Vagina (tissue), 2 donors: ENCODE measurements at regions not wholly inside any gene's neighbourhood (a gene's known extent, or its start where the extent isn't known, plus 50 kb on each side); places are given as distances from the start of the nearest gene placed in this dataset.

Experiments
- POLR2A ChIP-seq, 2 donors: fragments of 450-650 bp; IDR thresholded peaks; one replicate each; pipeline ENCODE4 v1.6.1; 2017; ENCODE audit warnings: antibody characterized with exemption in 2 of 2, mild to moderate bottlenecking in 2 of 2, moderate library complexity in 2 of 2
- POLR2AphosphoS5 ChIP-seq, 2 donors: sonication (generic); formaldehyde crosslinking; IDR thresholded peaks; one replicate each; pipeline ENCODE4 v1.9.0; 2017; ENCODE audit warnings: antibody characterized with exemption in 2 of 2, mild to moderate bottlenecking in 2 of 2, low read depth in 1 of 2; ENCODE audit not compliant: insufficient read depth in 1 of 2
- TF ChIP-seq, protein P1 (sequence below), 3 experiments: fragments of 450-650 bp in 2 of 3; fragments of 200-600 bp in 1 of 3; sonication (generic) in 1 of 3; IDR thresholded peaks; one replicate each; pipeline ENCODE4 v1.5.1; 2017 to 2019; ENCODE audit warnings: antibody characterized with exemption in 3 of 3, mild to moderate bottlenecking in 2 of 3, moderate library complexity in 2 of 3

- TF ChIP-seq, protein P1, sequence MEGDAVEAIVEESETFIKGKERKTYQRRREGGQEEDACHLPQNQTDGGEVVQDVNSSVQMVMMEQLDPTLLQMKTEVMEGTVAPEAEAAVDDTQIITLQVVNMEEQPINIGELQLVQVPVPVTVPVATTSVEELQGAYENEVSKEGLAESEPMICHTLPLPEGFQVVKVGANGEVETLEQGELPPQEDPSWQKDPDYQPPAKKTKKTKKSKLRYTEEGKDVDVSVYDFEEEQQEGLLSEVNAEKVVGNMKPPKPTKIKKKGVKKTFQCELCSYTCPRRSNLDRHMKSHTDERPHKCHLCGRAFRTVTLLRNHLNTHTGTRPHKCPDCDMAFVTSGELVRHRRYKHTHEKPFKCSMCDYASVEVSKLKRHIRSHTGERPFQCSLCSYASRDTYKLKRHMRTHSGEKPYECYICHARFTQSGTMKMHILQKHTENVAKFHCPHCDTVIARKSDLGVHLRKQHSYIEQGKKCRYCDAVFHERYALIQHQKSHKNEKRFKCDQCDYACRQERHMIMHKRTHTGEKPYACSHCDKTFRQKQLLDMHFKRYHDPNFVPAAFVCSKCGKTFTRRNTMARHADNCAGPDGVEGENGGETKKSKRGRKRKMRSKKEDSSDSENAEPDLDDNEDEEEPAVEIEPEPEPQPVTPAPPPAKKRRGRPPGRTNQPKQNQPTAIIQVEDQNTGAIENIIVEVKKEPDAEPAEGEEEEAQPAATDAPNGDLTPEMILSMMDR (IDR thresholded peaks at IDR 0.05), result peak in 1 of 3 experiments; percentile 25
- TF ChIP-seq POLR2A (IDR thresholded peaks at IDR 0.05) (no peak), POLR2AphosphoS5 (IDR thresholded peaks at IDR 0.05; ENCODE audit: insufficient read depth in 1 of 2, low read depth in 1 of 2) (no peak)
Observed at GRCh38 chr3:153927107-153927506, 194.1 kb upstream of the ARHGEF26 start.
